ENCODE measurements at regions not wholly inside any gene's neighbourhood (a gene's known extent, or its start where the extent isn't known, plus 50 kb on each side); places are given as distances from the start of the nearest gene placed in this dataset.

DNA sequence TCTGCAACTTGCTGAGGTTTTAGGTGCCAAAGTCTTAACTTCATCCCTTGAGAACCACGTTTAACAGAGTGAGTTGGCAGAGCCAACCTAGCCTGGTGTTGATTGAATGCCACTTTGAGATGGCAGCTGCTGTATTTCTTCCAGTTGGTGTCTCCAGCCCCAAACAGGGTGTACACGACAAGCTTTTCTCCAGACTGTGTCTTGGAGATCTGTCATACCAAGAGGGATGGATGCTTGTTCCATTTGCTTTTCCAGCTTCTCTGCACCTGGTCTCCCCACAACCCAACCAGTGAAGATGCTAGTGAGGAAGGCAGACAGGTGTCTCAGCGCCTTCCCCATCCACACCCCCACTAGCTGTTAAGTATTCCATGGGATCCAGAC, 141.1 kb upstream of the HS3ST2 start:
- no peaks in the 10 kb centered on the region for H3K79me2 ChIP-seq
- H3K27me3 ChIP-seq: peaks cover 30% of the 10 kb centered on the region
- H3K4me3 ChIP-seq: no peak overlapping the region
- H3K9me2 ChIP-seq (replicated peaks; ENCODE audit: insufficient read depth): no peaks in the 10 kb centered on the region
- H3K9me3 ChIP-seq (ENCODE audit: low read depth): no peaks in the 10 kb centered on the region
- H3K27ac ChIP-seq: no peak overlapping the region
- no peaks in the 10 kb centered on the region for H4K20me1 ChIP-seq (ENCODE audit: insufficient read depth, poor library complexity, severe bottlenecking)
- no peaks in the 10 kb centered on the region for H3K4me1 ChIP-seq (ENCODE audit: insufficient read depth)
- DNase-seq (ENCODE audit: low spot score): no peak
- H2AFZ ChIP-seq: no peak overlapping the region
- H3K36me3 ChIP-seq (replicated peaks; ENCODE audit: insufficient read depth, low read depth): no peaks in the 10 kb centered on the region
- WGBS (ENCODE audit: low lambda C conversion rate, missing lambda C conversion rate): 82% methylated on average over 3 of the region's 3 CpGs
- TF ChIP-seq EZH2 (IDR thresholded peaks at IDR 0.05; ENCODE audit: borderline replicate concordance) (no peak), EZH2phosphoT487 (IDR thresholded peaks at IDR 0.05; ENCODE audit: low read depth, severe bottlenecking, unreplicated experiment) (no peak), CTCF (IDR thresholded peaks at IDR 0.05; ENCODE audit: poor library complexity) (no peak)
- no peak overlapping the region for H3K4me2 ChIP-seq

DNA sequence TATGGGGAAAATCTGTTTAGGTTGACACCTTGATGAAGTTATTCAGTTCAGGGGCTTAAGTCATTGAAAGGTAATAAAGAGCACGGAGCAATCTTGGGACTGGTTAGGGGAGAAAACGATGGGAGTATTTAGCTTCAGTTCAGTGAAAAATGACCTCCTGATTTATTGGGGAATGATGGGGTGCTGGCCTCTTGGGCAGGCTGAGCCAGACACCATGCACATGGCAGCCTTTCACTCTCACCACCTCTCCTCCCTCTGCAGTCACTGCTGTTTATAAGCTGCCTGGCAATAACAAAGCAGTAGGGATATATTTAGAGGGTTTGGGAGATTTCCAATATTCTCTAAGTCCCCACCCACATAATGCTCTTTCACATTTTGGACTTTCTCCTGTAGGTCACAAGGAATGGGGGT, 140.5 kb upstream of the HS3ST2 start:
- H3K36me3 ChIP-seq (replicated peaks; ENCODE audit: insufficient read depth, low read depth): no peaks in the 10 kb centered on the region
- no peaks in the 10 kb centered on the region for H3K9me3 ChIP-seq (ENCODE audit: low read depth)
- H4K20me1 ChIP-seq (ENCODE audit: insufficient read depth, poor library complexity, severe bottlenecking): no peaks in the 10 kb centered on the region
- no peak overlapping the region for H3K4me2 ChIP-seq
- H3K4me1 ChIP-seq (ENCODE audit: insufficient read depth): no peaks in the 10 kb centered on the region
- WGBS (ENCODE audit: low lambda C conversion rate, missing lambda C conversion rate): 73% methylated on average over 2 of the region's 2 CpGs
- H2AFZ ChIP-seq: no peak overlapping the region
- no peaks in the 10 kb centered on the region for H3K9me2 ChIP-seq (replicated peaks; ENCODE audit: insufficient read depth)
- no peak for DNase-seq (ENCODE audit: low spot score)
- no peaks in the 10 kb centered on the region for H3K79me2 ChIP-seq
- TF ChIP-seq EZH2phosphoT487 (IDR thresholded peaks at IDR 0.05; ENCODE audit: low read depth, severe bottlenecking, unreplicated experiment) (no peak), CTCF (IDR thresholded peaks at IDR 0.05; ENCODE audit: poor library complexity) (no peak), EZH2 (IDR thresholded peaks at IDR 0.05; ENCODE audit: borderline replicate concordance) (no peak)
- no peak overlapping the region for H3K4me3 ChIP-seq
- H3K27me3 ChIP-seq: peaks cover 32% of the 10 kb centered on the region
- H3K27ac ChIP-seq: no peak overlapping the region

- no peak overlapping the region for H3K27ac ChIP-seq
- no peak overlapping the region for H2AFZ ChIP-seq
- no peaks in the 10 kb centered on the region for H3K4me1 ChIP-seq (ENCODE audit: insufficient read depth)
- H3K4me3 ChIP-seq: no peak overlapping the region
- H3K9me3 ChIP-seq (ENCODE audit: low read depth): no peaks in the 10 kb centered on the region
- H3K4me2 ChIP-seq: no peak overlapping the region
- H3K27me3 ChIP-seq: peaks cover 44% of the 10 kb centered on the region
- no peaks in the 10 kb centered on the region for H3K79me2 ChIP-seq
- WGBS (ENCODE audit: low lambda C conversion rate, missing lambda C conversion rate): 87% methylated on average over 3 of the region's 3 CpGs
- no peaks in the 10 kb centered on the region for H3K9me2 ChIP-seq (replicated peaks; ENCODE audit: insufficient read depth)
- DNase-seq (ENCODE audit: low spot score): no peak
- TF ChIP-seq EZH2 (IDR thresholded peaks at IDR 0.05; ENCODE audit: borderline replicate concordance) (no peak), EZH2phosphoT487 (IDR thresholded peaks at IDR 0.05; ENCODE audit: low read depth, severe bottlenecking, unreplicated experiment) (no peak), CTCF (IDR thresholded peaks at IDR 0.05; ENCODE audit: poor library complexity) (no peak)
- no peaks in the 10 kb centered on the region for H3K36me3 ChIP-seq (replicated peaks; ENCODE audit: insufficient read depth, low read depth)
- H4K20me1 ChIP-seq (ENCODE audit: insufficient read depth, poor library complexity, severe bottlenecking): no peaks in the 10 kb centered on the region
These were observed 139.2 kb upstream of the HS3ST2 start for GRCh38 chr16:22674832-22675191.

Measured in hepatocyte (in vitro differentiated cells).